ENCODE measurements at regions not wholly inside any gene's neighbourhood (a gene's known extent, or its start where the extent isn't known, plus 50 kb on each side); places are given as distances from the start of the nearest gene placed in this dataset.

DNA sequence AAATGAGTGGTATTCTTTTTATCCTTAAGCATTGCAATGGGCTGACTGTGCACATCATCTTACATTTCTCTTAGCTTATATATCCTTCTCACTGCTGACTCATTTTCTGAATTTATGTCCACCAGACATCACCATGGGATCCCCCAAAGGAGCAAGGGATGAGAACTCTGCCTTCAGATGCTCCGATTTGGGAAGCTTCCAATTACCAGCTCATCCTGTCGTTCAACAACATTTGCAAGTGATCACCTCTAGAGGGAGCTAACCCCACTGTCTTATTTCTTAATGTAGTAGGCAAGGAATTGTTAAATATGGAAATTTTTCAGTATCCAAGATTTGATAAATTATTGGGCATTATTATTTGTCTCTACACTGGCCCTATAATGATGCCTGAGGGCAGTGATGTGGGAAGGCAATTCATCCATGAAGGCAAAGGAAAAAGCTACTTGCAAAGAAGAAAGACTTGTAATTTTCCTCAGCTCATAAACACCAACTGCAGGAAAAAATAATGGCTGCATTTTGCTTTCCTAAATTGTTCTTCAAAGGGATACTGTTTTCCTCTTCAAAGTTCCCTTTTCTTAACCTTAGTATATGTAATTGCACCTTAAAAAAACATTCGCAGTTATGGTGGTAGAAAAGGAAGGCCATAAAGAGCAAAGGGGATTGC, 102.4 kb upstream of the FSHB start:
- TF ChIP-seq CTCF (IDR thresholded peaks at IDR 0.05) (peak in 5 of 6 experiments; percentile 27 to 52 (median 32)), POLR2A (IDR thresholded peaks at IDR 0.05) (no peak)

All from esophagus squamous epithelium (tissue), 4 donors.